ENCODE measurements at regions not wholly inside any gene's neighbourhood (a gene's known extent, or its start where the extent isn't known, plus 50 kb on each side); places are given as distances from the start of the nearest gene placed in this dataset.
A peak's percentile ranks its signal among the peaks of the same experiment; 100 is the strongest.
"Not testable (repeated sequence)": the region's sequence is repeated elsewhere in the genome, so short reads cannot be mapped to it uniquely, and the experiment has no call there.

DNA sequence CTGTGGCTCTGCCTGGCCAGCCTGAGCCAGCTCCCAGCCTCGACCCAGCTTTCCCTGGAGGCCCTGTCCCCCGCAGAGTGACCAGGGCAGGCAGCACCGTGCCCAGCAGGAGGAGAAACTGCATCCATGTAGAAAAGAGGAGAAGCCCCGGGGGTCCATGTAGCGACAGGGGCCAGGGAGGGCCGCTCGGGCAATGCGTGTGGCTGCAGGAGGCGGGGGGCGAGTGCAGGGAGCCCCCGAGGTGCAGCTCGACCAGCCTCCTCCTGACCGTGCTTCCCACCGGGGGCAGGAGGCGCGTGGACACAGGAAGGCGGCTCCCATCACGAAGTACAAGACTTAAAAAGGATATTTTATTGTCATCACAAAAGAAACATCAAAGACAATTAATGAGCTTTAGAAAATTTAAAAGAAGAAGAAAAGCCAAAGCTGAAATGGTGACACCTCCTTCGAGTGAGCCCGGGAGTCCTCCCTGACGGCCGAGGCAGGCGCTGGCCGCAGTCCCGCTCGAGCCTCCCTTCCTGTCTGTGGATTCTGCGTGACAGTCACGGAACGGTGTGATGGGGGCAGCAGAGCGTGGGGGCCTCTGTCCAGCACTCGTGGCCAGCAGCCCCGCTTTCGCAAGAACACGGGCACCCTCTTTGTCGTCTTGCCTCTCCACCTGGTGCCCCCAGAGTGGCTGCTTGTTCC is 93.9 kb downstream of the TMEM121 start:
- peak in 1 of 3 donors; percentile 29 for DNase-seq
- intact Hi-C loops (cut with DNase I, micrococcal nuclease); H3K9me3 ChIP-seq; H3K4me3 ChIP-seq; H3K4me1 ChIP-seq (ENCODE audit: low read depth); H3K36me3 ChIP-seq (ENCODE audit: low read depth); ATAC-seq: not testable (repeated sequence)

GRCh38 chr14:105620865-105621471 is 94.6 kb downstream of the TMEM121 start:
- ATAC-seq; H3K36me3 ChIP-seq (ENCODE audit: low read depth); intact Hi-C loops (cut with DNase I, micrococcal nuclease); H3K9me3 ChIP-seq; H3K4me1 ChIP-seq (ENCODE audit: low read depth); H3K4me3 ChIP-seq: not testable (repeated sequence)
- DNase-seq: peak in 1 of 3 donors; percentile 24

DNA sequence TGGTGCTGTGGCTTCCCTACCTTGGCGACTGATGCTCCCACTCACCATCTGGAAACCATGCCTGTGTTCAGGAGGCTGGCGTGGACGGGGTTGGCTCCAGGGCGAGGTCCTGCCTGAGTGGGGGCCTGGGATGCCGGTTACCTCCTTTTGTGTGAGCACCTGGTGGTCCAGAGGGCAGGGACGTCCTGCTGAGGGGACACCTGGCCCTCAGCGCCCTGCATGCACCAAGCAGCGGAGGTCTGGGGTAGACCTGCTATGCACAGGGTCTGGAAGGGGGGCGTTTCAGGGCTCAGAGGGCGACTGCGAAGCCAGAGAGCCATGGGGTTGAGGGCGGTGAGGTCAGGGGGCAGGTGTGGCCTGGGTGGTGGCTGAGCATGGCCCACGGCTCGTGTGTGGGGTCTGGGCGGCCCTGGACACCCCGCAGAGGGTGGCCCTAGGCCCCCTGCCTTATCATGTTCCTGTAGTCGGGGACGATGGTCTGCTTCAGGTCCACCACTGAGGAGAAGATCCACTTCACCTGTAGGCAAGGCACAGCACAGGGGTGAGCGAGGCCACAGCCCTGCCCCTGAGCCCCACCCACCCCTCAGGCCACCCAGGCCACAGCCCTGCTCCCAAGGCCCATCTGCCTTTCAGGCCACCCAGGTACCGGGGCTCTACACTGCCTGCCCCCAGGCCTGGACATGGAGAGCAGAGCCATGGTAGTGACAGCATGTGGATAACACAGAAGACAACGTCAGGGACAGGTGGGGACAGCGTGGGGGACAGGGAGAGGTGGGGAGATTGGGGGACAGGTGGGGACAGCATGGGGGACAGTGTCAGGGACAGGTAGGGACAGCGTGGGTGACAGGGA is 95.3 kb downstream of the TMEM121 start:
- H3K9me3 ChIP-seq; intact Hi-C loops (cut with DNase I, micrococcal nuclease); H3K4me1 ChIP-seq (ENCODE audit: low read depth); H3K4me3 ChIP-seq; ATAC-seq; H3K36me3 ChIP-seq (ENCODE audit: low read depth): not testable (repeated sequence)
- DNase-seq: peak in 1 of 3 donors; percentile 19

DNA sequence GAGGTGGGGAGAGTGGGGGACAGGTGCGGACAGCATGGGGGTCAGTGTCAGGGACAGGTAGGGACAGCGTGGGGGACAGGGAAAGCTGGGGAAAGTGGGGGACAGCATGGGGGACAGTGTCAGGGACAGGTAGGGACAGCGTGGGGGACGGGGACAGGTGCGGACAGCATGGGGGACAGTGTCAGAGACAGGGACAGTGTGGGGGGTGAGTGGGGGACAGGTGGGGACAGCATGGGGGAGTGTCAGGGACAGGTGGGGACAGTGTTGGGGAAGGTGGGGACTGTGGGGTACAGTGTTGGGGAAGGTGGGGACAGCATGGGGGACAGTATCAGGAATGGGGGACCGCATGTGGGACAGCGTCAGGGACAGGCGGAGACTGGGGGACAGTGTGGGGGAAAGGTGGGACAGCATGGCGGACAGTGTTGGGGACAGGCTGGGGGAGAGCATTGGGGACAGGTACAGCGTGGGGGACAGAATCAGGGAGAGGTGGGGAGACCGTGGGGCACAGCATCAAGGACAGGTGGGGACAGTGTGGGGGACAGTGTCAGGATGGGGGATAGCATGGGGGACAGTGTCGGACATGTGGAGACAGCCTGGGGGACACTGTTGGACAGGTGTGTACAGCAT is 96.1 kb downstream of the TMEM121 start:
- no peak overlapping the region for H3K4me3 ChIP-seq
- no peak for ATAC-seq
- no peaks in the 10 kb centered on the region for H3K9me3 ChIP-seq
- intact Hi-C loops (cut with DNase I, micrococcal nuclease): no loop called here
- DNase-seq: peak in 1 of 3 donors; percentile 19
- H3K36me3 ChIP-seq (ENCODE audit: low read depth): no peaks in the 10 kb centered on the region
- TF ChIP-seq CTCF (IDR thresholded peaks at IDR 0.05): no peak
- no peaks in the 10 kb centered on the region for H3K4me1 ChIP-seq (ENCODE audit: low read depth)

DNA sequence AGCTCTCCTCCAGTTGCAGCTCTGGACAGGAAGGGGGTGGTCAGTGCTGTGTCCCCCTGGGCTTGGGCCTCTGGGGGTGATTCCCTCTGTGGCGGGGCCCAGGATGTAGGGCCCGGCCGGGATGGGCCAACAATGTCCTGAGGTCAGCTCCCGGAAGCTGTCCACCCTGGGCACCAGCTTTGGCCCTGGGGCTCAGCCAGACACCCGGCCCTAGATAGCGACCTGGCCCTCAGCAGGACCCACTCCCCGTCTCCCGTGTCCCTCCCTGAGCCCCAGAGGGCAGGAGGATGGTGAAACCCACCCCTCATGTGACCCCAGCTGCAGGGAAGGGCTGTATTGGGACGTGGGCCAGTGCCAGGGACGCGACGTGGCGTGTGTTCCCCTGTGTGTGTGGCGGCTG is 96.8 kb downstream of the TMEM121 start:
- ATAC-seq; H3K4me1 ChIP-seq (ENCODE audit: low read depth); H3K36me3 ChIP-seq (ENCODE audit: low read depth); H3K9me3 ChIP-seq; H3K4me3 ChIP-seq; intact Hi-C loops (cut with DNase I, micrococcal nuclease): not testable (repeated sequence)
- DNase-seq: peak in 1 of 3 donors; percentile 39

DNA sequence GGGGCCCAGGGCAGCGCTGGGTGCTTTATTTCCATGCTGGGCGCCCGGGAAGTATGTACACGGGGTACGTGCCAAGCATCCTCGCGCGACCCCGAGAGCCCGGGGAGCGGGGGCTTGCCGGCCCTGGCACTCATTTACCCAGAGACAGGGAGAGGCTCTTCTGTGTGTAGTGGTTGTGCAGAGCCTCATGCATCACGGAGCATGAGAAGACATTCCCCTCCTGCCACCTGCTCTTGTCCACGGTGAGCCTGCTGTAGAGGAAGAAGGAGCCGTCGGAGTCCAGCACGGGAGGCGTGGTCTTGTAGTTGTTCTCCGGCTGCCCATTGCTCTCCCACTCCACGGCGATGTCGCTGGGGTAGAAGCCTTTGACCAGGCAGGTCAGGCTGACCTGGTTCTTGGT is 98.0 kb downstream of the TMEM121 start:
- H3K9me3 ChIP-seq; H3K4me1 ChIP-seq (ENCODE audit: low read depth); ATAC-seq; H3K36me3 ChIP-seq (ENCODE audit: low read depth); H3K4me3 ChIP-seq; DNase-seq; intact Hi-C loops (cut with DNase I, micrococcal nuclease): not testable (repeated sequence)

GRCh38 chr14:105624749-105625434 is 98.5 kb downstream of the TMEM121 start:
- H3K36me3 ChIP-seq (ENCODE audit: low read depth); intact Hi-C loops (cut with DNase I, micrococcal nuclease); H3K9me3 ChIP-seq; H3K4me1 ChIP-seq (ENCODE audit: low read depth); ATAC-seq; H3K4me3 ChIP-seq; DNase-seq: not testable (repeated sequence)

- intact Hi-C loops (cut with DNase I, micrococcal nuclease); H3K4me1 ChIP-seq (ENCODE audit: low read depth); H3K9me3 ChIP-seq; H3K36me3 ChIP-seq (ENCODE audit: low read depth); ATAC-seq; H3K4me3 ChIP-seq: not testable (repeated sequence)
- peak in 1 of 3 donors; percentile 19 for DNase-seq
Measured at GRCh38 chr14:105625448-105625847, 99.1 kb downstream of the TMEM121 start.

DNA sequence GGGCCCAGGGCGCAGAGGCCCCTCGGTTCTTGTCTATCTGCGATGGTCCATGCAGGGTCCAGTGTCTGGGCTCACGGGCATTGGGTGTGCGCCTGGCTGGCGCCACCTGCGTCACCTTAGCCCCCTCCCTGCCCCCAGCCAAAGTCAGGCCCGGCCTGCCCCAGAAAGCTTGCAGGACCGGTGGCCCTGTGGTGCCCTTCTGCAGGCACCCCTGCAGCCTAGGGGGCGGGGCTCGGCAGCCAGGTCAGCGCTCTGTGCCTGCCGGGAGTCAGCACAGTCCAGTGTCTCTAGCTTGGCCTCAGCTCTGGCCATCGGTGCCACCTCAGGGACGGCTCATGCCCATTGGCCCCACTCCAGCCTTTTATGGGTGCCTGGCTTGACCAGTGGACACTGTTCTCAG is 99.7 kb downstream of the TMEM121 start:
- H3K36me3 ChIP-seq (ENCODE audit: low read depth); intact Hi-C loops (cut with DNase I, micrococcal nuclease); H3K4me3 ChIP-seq; ATAC-seq; DNase-seq; H3K4me1 ChIP-seq (ENCODE audit: low read depth); H3K9me3 ChIP-seq: not testable (repeated sequence)

DNA sequence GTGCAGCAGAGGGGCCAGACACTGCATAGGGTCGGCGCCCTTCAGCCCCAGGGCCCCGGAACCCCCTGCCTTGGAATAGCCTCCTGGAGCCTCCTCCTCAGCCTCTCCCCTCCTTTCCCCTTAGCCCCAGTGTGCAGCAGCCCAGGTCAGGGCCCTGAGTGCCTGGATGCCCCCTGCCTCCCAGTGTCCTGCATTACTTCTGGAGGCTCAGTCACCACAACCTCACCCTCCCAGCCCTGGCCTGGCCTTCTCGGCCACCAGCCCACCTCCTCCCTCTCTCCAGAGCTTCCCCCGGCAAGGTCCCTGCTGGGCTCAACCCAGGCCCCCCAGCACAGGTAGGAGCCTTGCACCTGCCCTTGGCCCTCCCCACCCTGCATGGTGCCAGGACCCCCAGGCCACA is 100.3 kb downstream of the TMEM121 start:
- H3K4me1 ChIP-seq (ENCODE audit: low read depth); H3K9me3 ChIP-seq; H3K4me3 ChIP-seq; H3K36me3 ChIP-seq (ENCODE audit: low read depth); ATAC-seq; intact Hi-C loops (cut with DNase I, micrococcal nuclease); DNase-seq: not testable (repeated sequence)

DNA sequence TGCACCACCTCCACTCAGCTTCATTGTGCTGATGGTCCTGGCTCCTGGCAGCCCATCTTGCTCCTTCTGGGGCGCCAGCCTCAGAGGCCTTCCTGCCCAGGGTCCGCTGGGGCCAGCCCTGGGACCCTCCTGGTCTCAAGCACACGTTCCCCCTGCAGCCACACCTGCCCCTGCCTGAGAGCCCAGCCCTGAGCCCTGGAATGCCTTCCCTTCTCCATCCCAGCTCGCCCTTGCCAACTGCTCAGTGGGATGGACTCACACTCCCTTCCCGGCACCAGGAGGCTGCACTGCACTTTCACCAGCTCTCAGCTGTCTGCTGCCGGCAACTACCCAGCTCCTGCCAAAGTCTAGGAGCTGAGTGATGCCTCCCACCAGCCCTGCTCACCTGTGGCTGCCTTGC is 100.9 kb downstream of the TMEM121 start:
- H3K4me1 ChIP-seq (ENCODE audit: low read depth); H3K9me3 ChIP-seq; DNase-seq; H3K36me3 ChIP-seq (ENCODE audit: low read depth); ATAC-seq; H3K4me3 ChIP-seq; intact Hi-C loops (cut with DNase I, micrococcal nuclease): not testable (repeated sequence)

Measured in mucosa of descending colon (tissue), 3 donors.